Heart right ventricle (tissue), 16 donors: ENCODE measurements at regions not wholly inside any gene's neighbourhood (a gene's known extent, or its start where the extent isn't known, plus 50 kb on each side); places are given as distances from the start of the nearest gene placed in this dataset.
"Not testable (repeated sequence)": the region's sequence is repeated elsewhere in the genome, so short reads cannot be mapped to it uniquely, and the experiment has no call there.

Experiments used
- ATAC-seq, 8 donors: fragments of 200-7000 bp; cut with Tn5 transposase; one replicate each; pipeline ENCODE4 v1.9.1; 2020; ENCODE audit warnings: mild to moderate bottlenecking in 8 of 8, moderate library complexity in 8 of 8, moderate number of reproducible peaks in 1 of 8
- DNase-seq, 2 donors: peaks; one replicate each; pipeline ENCODE4 v3.0.0-alpha.2; 2020
- H3K27ac ChIP-seq, 10 donors: fragments of 200-600 bp; sonication (generic) in 2 of 10; one replicate each; pipeline versions ENCODE4 v1.5.0 to v1.8.0; 2020 to 2022; ENCODE audit warnings: mild to moderate bottlenecking in 3 of 10
- H3K27me3 ChIP-seq, 7 donors: fragments of 200-600 bp; one replicate each; pipeline ENCODE4 v1.8.0; 2021 to 2022; ENCODE audit warnings: mild to moderate bottlenecking in 2 of 7
- H3K36me3 ChIP-seq, 9 donors: fragments of 200-600 bp; sonication (generic) in 1 of 9; one replicate each; pipeline versions ENCODE4 v1.5.0 to v1.8.0; 2020 to 2022; ENCODE audit warnings: mild to moderate bottlenecking in 2 of 9
- H3K4me1 ChIP-seq, 9 donors: fragments of 200-600 bp; sonication (generic) in 1 of 9; one replicate each; pipeline versions ENCODE4 v1.5.0 to v1.8.0; 2020 to 2022; ENCODE audit warnings: mild to moderate bottlenecking in 4 of 9
- H3K4me3 ChIP-seq, 10 donors: fragments of 200-600 bp; sonication (generic) in 2 of 10; one replicate each; pipeline versions ENCODE4 v1.5.0 to v1.8.0; 2020 to 2022; ENCODE audit warnings: mild to moderate bottlenecking in 7 of 10, moderate library complexity in 2 of 10
- H3K9me3 ChIP-seq, 11 donors: fragments of 200-600 bp in 10 of 11; sonication (generic) in 2 of 11; one replicate each; pipeline versions ENCODE4 v1.5.0 to v1.8.0; 2013 to 2022; ENCODE audit warnings: mild to moderate bottlenecking in 2 of 11, control low read depth in 1 of 11, moderate library complexity in 1 of 11
- WGBS, 2 donors: extraction: QIAGEN DNeasy Blood & Tissue Kit; methylation state at CpG; one replicate each; pipeline ENCODE4 v1.1.7; 2013; ENCODE audit warnings: inconsistent platforms in 1 of 2; 5-methylcytosine and 5-hydroxymethylcytosine counted together
- intact Hi-C, 10 donors: fragments of 100-400 bp; cut with DNase I; formaldehyde crosslinking; loops; one replicate each; pipeline versions ENCODE4 v1.11.1 to v1.14.2; 2022
- TF ChIP-seq, protein P1 (sequence below), 9 donors: fragments of 200-600 bp; sonication (generic) in 2 of 9; IDR thresholded peaks; one replicate each; pipeline versions ENCODE4 v1.5.0 to v1.8.0; 2021 to 2022; ENCODE audit warnings: antibody characterized with exemption in 9 of 9, mild to moderate bottlenecking in 5 of 9, moderate library complexity in 1 of 9
- donor health status: Arrhythmogenic right ventricular cardiomyopathy.
- donor health status: ischemic (EF 13 %, LVEDD 7.1; RV severe dilation, severe dysfunction).
- donor health status: healthy with polysubstance abuse.
- donor health status: DM: no; HTN: yes; CAD: no.
- donor health status: DM: no; HTN: no; CAD: no.
- donor health status: ischemic (EF 25% LVEDD 6.9; RV normal size, moderate dysfunction).
- donor health status: ischemic (EF 25% LVEDD 5.7; RV mildly dilated, moderate dysfunction).
- donor health status: healthy.
- donor health status: DM: yes; HTN: yes; CAD: no.
- donor health status: Ischemic cardiomyopathy.
- donor health status: ischemic (EF 35%, LVEDD 5.7; RV mildly dilated, moderate dysfunction).
- donor health status: nonischemic (EF 11% LVEDD 7.7; RV severe dilation, severe dysfunction).
- donor health status: DM: yes; HTN: yes; CAD: no.
- donor health status: PGD.
- donor health status: ischemic (EF 29% LVEDD 5.4; RV normal size, mild dysfunction).
- donor health status: nonischemic (EF 23%, LVEDD 6.1; RV moderate dilation, normal function).

GRCh38 chr7:54201501-54201900, 340.7 kb upstream of the VSTM2A start:
- DNase-seq (no peak), ATAC-seq (no peak)
- H3K27me3 ChIP-seq: no peaks in the 10 kb centered on the region
- H3K9me3 ChIP-seq: peaks cover 0 to 38% (median 2%) of the 10 kb centered on the region in 11 donors
- no peaks in the 10 kb centered on the region for H3K36me3 ChIP-seq
- H3K4me3 ChIP-seq: no peak overlapping the region
- TF ChIP-seq, protein P1, sequence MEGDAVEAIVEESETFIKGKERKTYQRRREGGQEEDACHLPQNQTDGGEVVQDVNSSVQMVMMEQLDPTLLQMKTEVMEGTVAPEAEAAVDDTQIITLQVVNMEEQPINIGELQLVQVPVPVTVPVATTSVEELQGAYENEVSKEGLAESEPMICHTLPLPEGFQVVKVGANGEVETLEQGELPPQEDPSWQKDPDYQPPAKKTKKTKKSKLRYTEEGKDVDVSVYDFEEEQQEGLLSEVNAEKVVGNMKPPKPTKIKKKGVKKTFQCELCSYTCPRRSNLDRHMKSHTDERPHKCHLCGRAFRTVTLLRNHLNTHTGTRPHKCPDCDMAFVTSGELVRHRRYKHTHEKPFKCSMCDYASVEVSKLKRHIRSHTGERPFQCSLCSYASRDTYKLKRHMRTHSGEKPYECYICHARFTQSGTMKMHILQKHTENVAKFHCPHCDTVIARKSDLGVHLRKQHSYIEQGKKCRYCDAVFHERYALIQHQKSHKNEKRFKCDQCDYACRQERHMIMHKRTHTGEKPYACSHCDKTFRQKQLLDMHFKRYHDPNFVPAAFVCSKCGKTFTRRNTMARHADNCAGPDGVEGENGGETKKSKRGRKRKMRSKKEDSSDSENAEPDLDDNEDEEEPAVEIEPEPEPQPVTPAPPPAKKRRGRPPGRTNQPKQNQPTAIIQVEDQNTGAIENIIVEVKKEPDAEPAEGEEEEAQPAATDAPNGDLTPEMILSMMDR (IDR thresholded peaks at IDR 0.05): no peak
- H3K4me1 ChIP-seq: no peaks in the 10 kb centered on the region
- H3K27ac ChIP-seq: no peak overlapping the region
- intact Hi-C loops: loop anchor here in 1 of 10 donors (10.0 kb wide), 1 partner anchor 103 kb away; no protein-coding TSS in a partner anchor

GRCh38 chr7:54215424-54215823, 326.8 kb upstream of the VSTM2A start:
- ATAC-seq: no peak
- intact Hi-C loops: loop anchor here in 1 of 10 donors (10.0 kb wide), 1 partner anchor 79 kb away; no protein-coding TSS in a partner anchor

DNA sequence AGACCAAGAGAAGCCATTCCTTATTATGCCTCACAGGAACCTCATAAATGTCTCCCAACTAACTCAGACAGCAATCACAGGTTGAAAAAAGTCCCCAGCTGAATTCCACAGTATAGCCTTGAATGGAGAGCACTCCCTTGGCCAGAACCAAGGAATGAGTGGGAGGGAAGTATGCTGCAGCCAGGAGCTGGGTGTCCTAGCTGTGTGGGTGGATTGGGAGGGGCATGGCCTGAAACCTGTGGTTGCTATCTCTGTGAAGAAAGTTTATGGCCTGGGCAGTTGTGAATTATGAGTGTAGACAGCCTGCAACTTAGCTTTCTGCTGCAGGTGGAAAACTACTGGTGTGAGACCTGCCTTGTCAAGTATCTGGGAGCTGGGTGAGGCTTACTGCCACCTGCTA, 316.1 kb upstream of the VSTM2A start:
- peak in 5 of 8 donors; percentile 38 to 68 (median 56) for ATAC-seq
- H3K4me3 ChIP-seq, H3K27ac ChIP-seq, H3K36me3 ChIP-seq, DNase-seq, intact Hi-C loops, H3K27me3 ChIP-seq, H3K4me1 ChIP-seq, H3K9me3 ChIP-seq: not testable (repeated sequence)

More at GRCh38 chr7:54215424-54215823, 326.8 kb upstream of the VSTM2A start:
- TF ChIP-seq, protein P1 (IDR thresholded peaks at IDR 0.05): peak in 1 of 9 donors; percentile 11
- 55 to 67% methylated on average over 1 of the region's 1 CpG for WGBS, 2 donors
- Histone ChIP-seq H3K4me3 (no peak overlapping the region), H3K27me3 (no peaks in the 10 kb centered on the region), H3K36me3 (no peaks in the 10 kb centered on the region), H3K27ac (no peak overlapping the region), H3K9me3 (peaks cover 0 to 81% (median 12%) of the 10 kb centered on the region in 11 donors), H3K4me1 (no peaks in the 10 kb centered on the region)
- no peak for DNase-seq

GRCh38 chr7:54242776-54243175, 299.4 kb upstream of the VSTM2A start:
- H3K36me3 ChIP-seq: no peaks in the 10 kb centered on the region
- intact Hi-C loops: loop anchor here in 2 of 10 donors (10.0 kb wide), 1 partner anchor 92 kb away; no protein-coding TSS in a partner anchor
- no peaks in the 10 kb centered on the region for H3K27me3 ChIP-seq
- no peak overlapping the region for H3K27ac ChIP-seq
- no peak for DNase-seq
- ATAC-seq: no peak
- TF ChIP-seq, protein P1 (IDR thresholded peaks at IDR 0.05): no peak
- no peak overlapping the region for H3K4me3 ChIP-seq
- no peaks in the 10 kb centered on the region for H3K4me1 ChIP-seq
- WGBS, 2 donors: 94 to 95% methylated on average over 6 of the region's 6 CpGs
- peaks cover 0 to 4% (median 0%) of the 10 kb centered on the region in 11 donors for H3K9me3 ChIP-seq

- DNase-seq (no peak), ATAC-seq (no peak)
- H3K27ac ChIP-seq: no peak overlapping the region
- WGBS, 2 donors: 71 to 72% methylated on average over 1 of the region's 1 CpG
- H3K36me3 ChIP-seq: no peaks in the 10 kb centered on the region
- intact Hi-C loops: loop anchor here in 2 of 10 donors (10.0 kb wide), 1 partner anchor 90 kb away; no protein-coding TSS in a partner anchor
- no peak overlapping the region for H3K4me3 ChIP-seq
- no peaks in the 10 kb centered on the region for H3K4me1 ChIP-seq
- peaks cover 0 to 4% (median 0%) of the 10 kb centered on the region in 11 donors for H3K9me3 ChIP-seq
- H3K27me3 ChIP-seq: no peaks in the 10 kb centered on the region
- TF ChIP-seq, protein P1 (IDR thresholded peaks at IDR 0.05): no peak
Measured at GRCh38 chr7:54245020-54245419, 297.2 kb upstream of the VSTM2A start.
